HepG2 (cell line): ENCODE measurements at regions not wholly inside any gene's neighbourhood (a gene's known extent, or its start where the extent isn't known, plus 50 kb on each side); places are given as distances from the start of the nearest gene placed in this dataset.

Experiments
- ATAC-seq: fragments of 200-7000 bp; cut with Tn5 transposase; 3 replicates; pipeline ENCODE4 v1.9.1; 2020; ENCODE audit warnings: mild to moderate bottlenecking, moderate library complexity
- BruUV-seq: library from RNA; stranded (reverse); fragments of 400-500 nt; replicated peaks from 2 replicates; lab custom pipeline; 2021; lab: Mats Ljungman, UMichigan
- CTCF ChIA-PET: fragments of 300-600 bp; formaldehyde crosslinking; extraction: SDS; loops from one replicate; lab custom pipeline; 2021; ENCODE audit warnings: low total read pairs, inconsistent platforms, low intra/inter-chr PET ratio; lab: Yijun Ruan, JAX
- POLR2A ChIA-PET: fragments of 350-600 bp; sonication (Branson Sonifier 250); formaldehyde crosslinking; loops from one replicate; lab custom pipeline; 2020; ENCODE audit warnings: antibody characterized with exemption, inconsistent platforms; lab: Yijun Ruan, JAX
- DNase-seq: peaks from one replicate; pipeline ENCODE4 v3.0.0-alpha.2; 2015; ENCODE audit warnings: low spot score
- FAIRE-seq: peaks from 3 replicates; lab custom pipeline; 2011; peaks lifted over from hg19 to GRCh38; lab: Jason Lieb, UNC
- H2AFZ ChIP-seq: one replicate; pipeline ENCODE4 v1.6.1; 2011; ENCODE audit warnings: low read length, inconsistent platforms
- H3K27ac ChIP-seq: fragments of 300-600 bp; 3 replicates; pipeline ENCODE4 v1.8.0; 2011; ENCODE audit warnings: mixed run types, mild to moderate bottlenecking, mixed read lengths, low read length, inconsistent platforms; ENCODE audit not compliant: insufficient read depth; ENCODE audit errors: extremely low read length
- H3K27me3 ChIP-seq, 2 experiments: fragments of 200-600 bp in 1 of 2; 2 replicates in 1 of 2; 3 replicates in 1 of 2; pipeline versions ENCODE4 v1.6.0 to v1.8.0; 2011; ENCODE audit warnings: low read length in 2 of 2, mild to moderate bottlenecking in 2 of 2, moderate library complexity in 2 of 2, inconsistent platforms in 1 of 2; ENCODE audit not compliant: insufficient read depth in 2 of 2, control insufficient read depth in 1 of 2
- H3K36me3 ChIP-seq, 2 experiments: fragments of 200-600 bp in 1 of 2; replicated peaks in 1 of 2; 2 replicates in 1 of 2; 3 replicates in 1 of 2; pipeline versions ENCODE4 v1.5.1 to v1.8.0; 2011; ENCODE audit warnings: low read length in 2 of 2, inconsistent platforms in 1 of 2; ENCODE audit not compliant: insufficient read depth in 2 of 2, control insufficient read depth in 1 of 2
- H3K4me1 ChIP-seq: 2 replicates; pipeline ENCODE4 v1.5.1; 2012; ENCODE audit warnings: low read length, inconsistent platforms; ENCODE audit not compliant: insufficient read depth
- H3K4me2 ChIP-seq: 2 replicates; pipeline ENCODE4 v1.6.0; 2011; ENCODE audit warnings: low read depth, low read length, inconsistent platforms
- H3K4me3 ChIP-seq, 3 experiments: fragments of 200-600 bp in 1 of 3; sonication (generic), shearing (Covaris generic) in 1 of 3; replicated peaks in 1 of 3; 2 replicates each; pipeline ENCODE4 v1.5.1; 2011 to 2016; ENCODE audit warnings: low read length in 3 of 3, inconsistent platforms in 2 of 3, low read depth in 2 of 3, mild to moderate bottlenecking in 2 of 3, control low read depth in 1 of 3, mixed read lengths in 1 of 3; ENCODE audit not compliant: insufficient read depth in 1 of 3
- H3K79me2 ChIP-seq: one replicate; pipeline ENCODE4 v1.6.1; 2011; ENCODE audit warnings: low read length, inconsistent platforms; ENCODE audit not compliant: insufficient read depth
- H3K9ac ChIP-seq: 2 replicates; pipeline ENCODE4 v1.6.0; 2011; ENCODE audit warnings: mild to moderate bottlenecking, low read depth, low read length, inconsistent platforms; ENCODE audit not compliant: insufficient read depth
- H3K9me3 ChIP-seq: 2 replicates; pipeline ENCODE4 v1.5.1; 2012; ENCODE audit warnings: mild to moderate bottlenecking, low read length
- H4K20me1 ChIP-seq: 2 replicates; pipeline ENCODE4 v1.6.0; 2011; ENCODE audit warnings: inconsistent platforms, mild to moderate bottlenecking, low read length, moderate library complexity; ENCODE audit not compliant: insufficient read depth
- ADNP ChIP-seq: sonication (generic); formaldehyde crosslinking; IDR thresholded peaks from 2 replicates; pipeline ENCODE4 v1.4.0; 2020; ENCODE audit warnings: missing genetic modification reagents
- CEBPZ ChIP-seq: IDR thresholded peaks from 2 replicates; pipeline ENCODE4 v1.6.1; 2012; ENCODE audit warnings: low read length, improper control_type of control experiment
- MEIS2 ChIP-seq: sonication (generic); formaldehyde crosslinking; IDR thresholded peaks from 2 replicates; pipeline ENCODE4 v1.9.0; 2021; ENCODE audit warnings: mild to moderate bottlenecking, missing genetic modification reagents
- MXD4 ChIP-seq: IDR thresholded peaks from 2 replicates; pipeline ENCODE4 v1.6.1; 2016; ENCODE audit warnings: mild to moderate bottlenecking, missing biosample characterization, missing genetic modification reagents
- PCBP2 ChIP-seq: fragments of 200-400 bp; formaldehyde crosslinking; optimal IDR thresholded peaks from 2 replicates; pipeline ENCODE3; 2018; ENCODE audit warnings: low read length, low read depth; ENCODE audit not compliant: poor library complexity, severe bottlenecking
- SAP130 ChIP-seq: IDR thresholded peaks from 2 replicates; pipeline ENCODE4 v1.6.1; 2016; ENCODE audit warnings: low read depth
- TCF7L2 ChIP-seq: IDR thresholded peaks from 2 replicates; pipeline ENCODE4 v1.6.1; 2011; ENCODE audit warnings: mild to moderate bottlenecking, low read depth, low read length, moderate library complexity
- ZBTB14 ChIP-seq: sonication (generic); formaldehyde crosslinking; IDR thresholded peaks from 2 replicates; pipeline ENCODE4 v1.4.0; 2020; ENCODE audit warnings: missing genetic modification reagents
- ZNF431 ChIP-seq: sonication (generic); formaldehyde crosslinking; IDR thresholded peaks from 2 replicates; pipeline ENCODE4 v1.9.0; 2022; ENCODE audit warnings: missing genetic modification reagents, low read depth, mild to moderate bottlenecking, borderline replicate concordance
- ZNF501 ChIP-seq: sonication (generic); formaldehyde crosslinking; IDR thresholded peaks from 2 replicates; pipeline ENCODE4 v1.5.1; 2020; ENCODE audit warnings: mild to moderate bottlenecking, moderate library complexity, missing genetic modification reagents
- ZNF670 ChIP-seq: sonication (generic); formaldehyde crosslinking; IDR thresholded peaks from 2 replicates; pipeline ENCODE4 v1.8.0; 2022; ENCODE audit warnings: mild to moderate bottlenecking, missing genetic modification reagents, borderline replicate concordance
- ZZZ3 ChIP-seq: sonication (generic); formaldehyde crosslinking; IDR thresholded peaks from 2 replicates; pipeline ENCODE4 v1.4.0; 2020; ENCODE audit warnings: missing genetic modification reagents, mild to moderate bottlenecking, borderline replicate concordance
- whole genome bisulfite sequencing: methylation state at CpG from one replicate; pipeline ENCODE4 v1.1.6; 2017; ENCODE audit warnings: low lambda C conversion rate; 5-methylcytosine and 5-hydroxymethylcytosine counted together
- in situ Hi-C: cut with HindIII; loops from 2 replicates; pipeline ENCODE4 v1.10.0; 2017; ENCODE audit warnings: low pct_unique_long_range_greater_than_20kb; ENCODE audit not compliant: extremely low pct_ligation_motif_present
- intact Hi-C: fragments of 100-400 bp; cut with micrococcal nuclease; formaldehyde crosslinking; loops from one replicate; pipeline ENCODE4 v1.10.0; 2022; ENCODE audit not compliant: unreplicated experiment
- TF ChIP-seq, protein P1 (sequence below): sonication (generic); formaldehyde crosslinking; IDR thresholded peaks from 2 replicates; pipeline ENCODE4 v1.5.1; 2020; ENCODE audit warnings: mild to moderate bottlenecking, missing genetic modification reagents, moderate library complexity
- TF ChIP-seq, protein P2 (sequence below): sonication (generic); formaldehyde crosslinking; IDR thresholded peaks from 2 replicates; pipeline ENCODE4 v1.4.0; 2020; ENCODE audit warnings: low read depth, mild to moderate bottlenecking, missing genetic modification reagents

DNA sequence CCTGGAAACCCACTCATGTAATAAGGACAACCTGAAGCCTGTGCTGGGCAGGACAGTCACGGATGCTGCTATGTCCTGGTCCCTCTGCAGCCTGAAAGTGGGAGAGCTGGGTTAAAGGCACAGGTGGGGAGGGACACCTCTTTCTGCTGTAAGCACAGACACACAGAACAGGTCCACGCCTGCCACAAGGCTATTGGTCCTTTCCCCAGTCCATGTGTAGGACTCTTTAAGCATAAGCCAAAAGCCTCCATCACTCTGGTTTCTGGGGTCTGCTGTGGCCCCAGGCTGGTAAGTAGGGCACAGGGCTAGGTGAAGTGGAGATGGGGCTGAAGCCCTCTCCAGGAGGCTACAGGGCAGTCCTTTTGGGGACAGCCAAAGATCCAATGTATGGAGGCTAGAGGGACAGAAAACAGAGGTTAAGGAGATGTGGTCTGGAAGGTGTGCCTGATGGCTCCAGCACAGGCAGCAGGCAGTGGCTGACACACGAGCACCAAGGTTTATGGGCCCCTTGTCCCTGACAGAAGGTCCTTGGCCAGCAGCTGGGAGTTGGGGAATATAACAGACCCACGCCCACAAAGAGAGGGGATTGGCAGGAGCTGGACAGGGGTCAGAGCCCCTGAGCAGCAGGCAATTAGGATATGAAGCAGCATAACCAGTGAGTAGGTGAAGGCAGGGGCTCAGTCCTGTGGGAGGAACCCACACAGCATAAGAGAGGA lies 203.6 kb upstream of the MVB12B start:
- Histone ChIP-seq H3K36me3 (no peaks in the 10 kb centered on the region), H3K79me2 (no peaks in the 10 kb centered on the region), H3K4me3 (no peak overlapping the region), H3K4me2 (no peak overlapping the region), H3K4me1 (no peaks in the 10 kb centered on the region), H4K20me1 (no peaks in the 10 kb centered on the region), H2AFZ (no peak overlapping the region), H3K27me3 (peaks cover 1 to 12% of the 10 kb centered on the region in 2 experiments; a peak in 2 of 5 replicates), H3K9ac (no peak overlapping the region), H3K27ac (no peak overlapping the region), H3K9me3 (no peaks in the 10 kb centered on the region)
- no TSS peak for BruUV-seq
- POLR2A ChIA-PET, result no interaction called here
- intact Hi-C loops, result no loop called here
- no peak for ATAC-seq
- 0% methylated on average over 4 of the region's 4 CpGs for WGBS
- DNase-seq, result no peak
- CTCF ChIA-PET, result no interaction called here
- in situ Hi-C loops, result no loop called here
- FAIRE-seq, result no peak
- TF ChIP-seq ZNF501 (CRISPR knock-in tag) (no peak), MEIS2 (CRISPR knock-in tag) (no peak), ZBTB14 (CRISPR knock-in tag) (no peak), ZNF670 (no peak), TCF7L2 (no peak), CEBPZ (no peak), PCBP2 (no peak), ZZZ3 (CRISPR knock-in tag) (no peak), SAP130 (no peak), MXD4 (no peak), ZNF431 (CRISPR knock-in tag) (no peak), ADNP (CRISPR knock-in tag) (no peak)
- TF ChIP-seq, protein P1, sequence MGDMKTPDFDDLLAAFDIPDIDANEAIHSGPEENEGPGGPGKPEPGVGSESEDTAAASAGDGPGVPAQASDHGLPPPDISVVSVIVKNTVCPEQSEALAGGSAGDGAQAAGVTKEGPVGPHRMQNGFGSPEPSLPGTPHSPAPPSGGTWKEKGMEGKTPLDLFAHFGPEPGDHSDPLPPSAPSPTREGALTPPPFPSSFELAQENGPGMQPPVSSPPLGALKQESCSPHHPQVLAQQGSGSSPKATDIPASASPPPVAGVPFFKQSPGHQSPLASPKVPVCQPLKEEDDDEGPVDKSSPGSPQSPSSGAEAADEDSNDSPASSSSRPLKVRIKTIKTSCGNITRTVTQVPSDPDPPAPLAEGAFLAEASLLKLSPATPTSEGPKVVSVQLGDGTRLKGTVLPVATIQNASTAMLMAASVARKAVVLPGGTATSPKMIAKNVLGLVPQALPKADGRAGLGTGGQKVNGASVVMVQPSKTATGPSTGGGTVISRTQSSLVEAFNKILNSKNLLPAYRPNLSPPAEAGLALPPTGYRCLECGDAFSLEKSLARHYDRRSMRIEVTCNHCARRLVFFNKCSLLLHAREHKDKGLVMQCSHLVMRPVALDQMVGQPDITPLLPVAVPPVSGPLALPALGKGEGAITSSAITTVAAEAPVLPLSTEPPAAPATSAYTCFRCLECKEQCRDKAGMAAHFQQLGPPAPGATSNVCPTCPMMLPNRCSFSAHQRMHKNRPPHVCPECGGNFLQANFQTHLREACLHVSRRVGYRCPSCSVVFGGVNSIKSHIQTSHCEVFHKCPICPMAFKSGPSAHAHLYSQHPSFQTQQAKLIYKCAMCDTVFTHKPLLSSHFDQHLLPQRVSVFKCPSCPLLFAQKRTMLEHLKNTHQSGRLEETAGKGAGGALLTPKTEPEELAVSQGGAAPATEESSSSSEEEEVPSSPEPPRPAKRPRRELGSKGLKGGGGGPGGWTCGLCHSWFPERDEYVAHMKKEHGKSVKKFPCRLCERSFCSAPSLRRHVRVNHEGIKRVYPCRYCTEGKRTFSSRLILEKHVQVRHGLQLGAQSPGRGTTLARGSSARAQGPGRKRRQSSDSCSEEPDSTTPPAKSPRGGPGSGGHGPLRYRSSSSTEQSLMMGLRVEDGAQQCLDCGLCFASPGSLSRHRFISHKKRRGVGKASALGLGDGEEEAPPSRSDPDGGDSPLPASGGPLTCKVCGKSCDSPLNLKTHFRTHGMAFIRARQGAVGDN (CRISPR knock-in tag), result no peak
- TF ChIP-seq, protein P2, sequence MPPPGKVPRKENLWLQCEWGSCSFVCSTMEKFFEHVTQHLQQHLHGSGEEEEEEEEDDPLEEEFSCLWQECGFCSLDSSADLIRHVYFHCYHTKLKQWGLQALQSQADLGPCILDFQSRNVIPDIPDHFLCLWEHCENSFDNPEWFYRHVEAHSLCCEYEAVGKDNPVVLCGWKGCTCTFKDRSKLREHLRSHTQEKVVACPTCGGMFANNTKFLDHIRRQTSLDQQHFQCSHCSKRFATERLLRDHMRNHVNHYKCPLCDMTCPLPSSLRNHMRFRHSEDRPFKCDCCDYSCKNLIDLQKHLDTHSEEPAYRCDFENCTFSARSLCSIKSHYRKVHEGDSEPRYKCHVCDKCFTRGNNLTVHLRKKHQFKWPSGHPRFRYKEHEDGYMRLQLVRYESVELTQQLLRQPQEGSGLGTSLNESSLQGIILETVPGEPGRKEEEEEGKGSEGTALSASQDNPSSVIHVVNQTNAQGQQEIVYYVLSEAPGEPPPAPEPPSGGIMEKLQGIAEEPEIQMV (CRISPR knock-in tag), result no peak
